B cell (primary cell): ENCODE measurements at regions not wholly inside any gene's neighbourhood (a gene's known extent, or its start where the extent isn't known, plus 50 kb on each side); places are given as distances from the start of the nearest gene placed in this dataset.

ENCODE experiments used
- ATAC-seq: fragments of 200-7000 bp; cut with Tn5 transposase; one replicate; pipeline ENCODE4 v1.10.0; 2021; ENCODE audit warnings: low read depth, mild to moderate bottlenecking, moderate number of reproducible peaks, moderate library complexity
- CTCF ChIA-PET: fragments of 350-600 bp; sonication (Branson Sonifier 250); formaldehyde crosslinking; loops from one replicate; lab custom pipeline; 2021; ENCODE audit warnings: antibody characterized with exemption, inconsistent platforms; lab: Charles Lee
- POLR2A ChIA-PET: fragments of 350-600 bp; sonication (Branson Sonifier 250); formaldehyde crosslinking; loops from one replicate; lab custom pipeline; 2021; ENCODE audit warnings: antibody characterized with exemption; lab: Charles Lee
- DNase-seq: peaks from one replicate; pipeline ENCODE4 v3.0.0; 2013
- H2AFZ ChIP-seq: 2 replicates; pipeline ENCODE4 v1.6.1; 2012; ENCODE audit warnings: mild to moderate bottlenecking, low read depth, low read length; ENCODE audit not compliant: insufficient read depth, poor library complexity, severe bottlenecking
- H3K27ac ChIP-seq, 2 donors: 1 replicate in 1 of 2; 2 replicates in 1 of 2; pipeline ENCODE4 v1.5.1; 2012 to 2013; ENCODE audit warnings: low read length in 2 of 2, mild to moderate bottlenecking in 2 of 2, moderate library complexity in 1 of 2
- H3K27me3 ChIP-seq, 4 experiments: fragments of 200-600 bp in 1 of 4; sonication (generic) in 1 of 4; replicated peaks in 1 of 4; 1 replicate in 2 of 4; 2 replicates in 2 of 4; pipeline versions ENCODE4 v1.6.1 to v1.7.0; 2013 to 2016; ENCODE audit warnings: low read length in 3 of 4, mild to moderate bottlenecking in 2 of 4, mixed read lengths in 1 of 4, moderate library complexity in 1 of 4; ENCODE audit not compliant: insufficient read depth in 4 of 4, control insufficient read depth in 3 of 4; ENCODE audit errors: control extremely low read depth in 1 of 4
- H3K36me3 ChIP-seq, 2 experiments: replicated peaks in 1 of 2; 1 replicate in 1 of 2; 2 replicates in 1 of 2; pipeline versions ENCODE4 v1.6.1 to v1.7.1; 2013; ENCODE audit warnings: low read length in 1 of 2; ENCODE audit not compliant: insufficient read depth in 2 of 2, control insufficient read depth in 1 of 2; ENCODE audit errors: control extremely low read depth in 1 of 2, extremely low read depth in 1 of 2
- H3K4me1 ChIP-seq, 2 donors: fragments of 200-600 bp in 1 of 2; sonication (generic) in 1 of 2; 1 replicate in 1 of 2; 2 replicates in 1 of 2; pipeline versions ENCODE4 v1.5.1 to v1.6.1; 2013 to 2017; ENCODE audit warnings: low read length in 2 of 2; ENCODE audit not compliant: control insufficient read depth in 2 of 2, insufficient read depth in 2 of 2
- H3K4me2 ChIP-seq: replicated peaks from 2 replicates; pipeline ENCODE3; 2012; ENCODE audit warnings: mild to moderate bottlenecking, low read depth, low read length; ENCODE audit not compliant: poor library complexity, severe bottlenecking
- H3K4me3 ChIP-seq, 5 experiments: fragments of 200-600 bp in 1 of 5; sonication (generic) in 1 of 5; 1 replicate in 3 of 5; 2 replicates in 2 of 5; pipeline versions ENCODE4 v1.5.1 to v1.7.0; 2011 to 2016; ENCODE audit warnings: low read length in 4 of 5, mild to moderate bottlenecking in 4 of 5, low read depth in 2 of 5, control low read depth in 1 of 5, moderate library complexity in 1 of 5; ENCODE audit not compliant: insufficient read depth in 1 of 5; ENCODE audit errors: control extremely low read depth in 1 of 5, extremely low read depth in 1 of 5
- H3K79me2 ChIP-seq: fragments of 200-600 bp; sonication (generic); one replicate; pipeline ENCODE4 v1.6.0; 2016; ENCODE audit warnings: low read length; ENCODE audit not compliant: control insufficient read depth, insufficient read depth
- H3K9ac ChIP-seq: fragments of 200-600 bp; sonication (generic); 2 replicates; pipeline ENCODE4 v1.6.1; 2017; ENCODE audit warnings: mild to moderate bottlenecking, low read length, moderate library complexity
- H3K9me3 ChIP-seq, 3 donors: one replicate each; pipeline versions ENCODE4 v1.6.1 to v1.7.1; 2013; ENCODE audit warnings: low read length in 2 of 3; ENCODE audit not compliant: control insufficient read depth in 2 of 3, insufficient read depth in 1 of 3; ENCODE audit errors: control extremely low read depth in 1 of 3
- H4K20me1 ChIP-seq: 2 replicates; pipeline ENCODE4 v1.6.0; 2012; ENCODE audit warnings: mild to moderate bottlenecking, low read length; ENCODE audit not compliant: insufficient read depth, control insufficient read depth, poor library complexity, severe bottlenecking
- H3K27ac Mint-ChIP-seq: one replicate; pipeline ENCODE4 v1.8.0; 2021; ENCODE audit warnings: mixed read lengths
- H3K27me3 Mint-ChIP-seq: one replicate; pipeline ENCODE4 v1.8.0; 2021; ENCODE audit warnings: mixed read lengths
- H3K4me1 Mint-ChIP-seq: one replicate; pipeline ENCODE4 v1.8.0; 2021; ENCODE audit warnings: mixed read lengths
- H3K4me3 Mint-ChIP-seq: one replicate; pipeline ENCODE4 v1.8.0; 2021; ENCODE audit warnings: mixed read lengths
- H3K9me3 Mint-ChIP-seq: one replicate; pipeline ENCODE4 v1.8.0; 2022; ENCODE audit warnings: mixed read lengths; ENCODE audit not compliant: insufficient read depth
- CTCF ChIP-seq: fragments of 200-600 bp; IDR thresholded peaks from one replicate; pipeline ENCODE4 v1.8.0; 2022; ENCODE audit warnings: antibody characterized with exemption, mild to moderate bottlenecking
- EZH2 ChIP-seq: IDR thresholded peaks from 2 replicates; pipeline ENCODE4 v1.6.1; 2012; ENCODE audit warnings: borderline replicate concordance, low read depth, mild to moderate bottlenecking, moderate library complexity, low read length; ENCODE audit not compliant: insufficient read depth, poor library complexity, severe bottlenecking
- WGBS: methylation state at CpG from one replicate; pipeline ENCODE4 v1.1.5; 2013; ENCODE audit warnings: missing lambda C conversion rate; ENCODE audit not compliant: insufficient coverage; 5-methylcytosine and 5-hydroxymethylcytosine counted together
- intact Hi-C: fragments of 100-400 bp; cut with micrococcal nuclease; formaldehyde crosslinking; loops from one replicate; pipeline ENCODE4 v1.10.0; 2022

GRCh38 chr4:177579649-177580048, 137.4 kb upstream of the AGA start:
- Histone ChIP-seq H3K9ac (no peak overlapping the region), H3K36me3 (no peaks in the 10 kb centered on the region), H3K9me3 (no peaks in the 10 kb centered on the region), H3K4me1 (no peaks in the 10 kb centered on the region), H3K27me3 (no peaks in the 10 kb centered on the region), H3K4me2 (no peak overlapping the region), H3K4me3 (no peak overlapping the region), H2AFZ (no peak overlapping the region), H3K27ac (no peak overlapping the region), H4K20me1 (no peaks in the 10 kb centered on the region), H3K79me2 (no peaks in the 10 kb centered on the region)
- Mint-ChIP-seq H3K9me3 (no peaks in the 10 kb centered on the region), H3K27ac (no peak overlapping the region), H3K27me3 (no peaks in the 10 kb centered on the region), H3K4me1 (no peaks in the 10 kb centered on the region), H3K4me3 (no peak overlapping the region)
- CTCF ChIA-PET = no interaction called here
- no CpG with 5 or more reads among the region's 1 CpG for WGBS
- DNase-seq (no peak), ATAC-seq (no peak)
- TF ChIP-seq CTCF = no peak
- TF ChIP-seq EZH2 = no peak
- POLR2A ChIA-PET = no interaction called here
- intact Hi-C loops = no loop called here

GRCh38 chr4:177582992-177583391, 140.8 kb upstream of the AGA start:
- Histone ChIP-seq H4K20me1 (no peaks in the 10 kb centered on the region), H3K9me3 (no peaks in the 10 kb centered on the region), H3K27ac (no peak overlapping the region), H3K27me3 (no peaks in the 10 kb centered on the region), H3K4me2 (no peak overlapping the region), H3K4me1 (no peaks in the 10 kb centered on the region), H3K9ac (no peak overlapping the region), H2AFZ (no peak overlapping the region), H3K79me2 (no peaks in the 10 kb centered on the region), H3K36me3 (no peaks in the 10 kb centered on the region), H3K4me3 (no peak overlapping the region)
- H3K9me3 Mint-ChIP-seq = no peaks in the 10 kb centered on the region
- DNase-seq = no peak
- no peak overlapping the region for H3K4me3 Mint-ChIP-seq
- intact Hi-C loops = no loop called here
- H3K4me1 Mint-ChIP-seq = no peaks in the 10 kb centered on the region
- ChIA-PET POLR2A (no interaction called here), CTCF (no interaction called here)
- no peaks in the 10 kb centered on the region for H3K27me3 Mint-ChIP-seq
- ATAC-seq = no peak
- TF ChIP-seq EZH2 = no peak
- no peak for TF ChIP-seq CTCF
- no peak overlapping the region for H3K27ac Mint-ChIP-seq
